ENCODE measurements at regions not wholly inside any gene's neighbourhood (a gene's known extent, or its start where the extent isn't known, plus 50 kb on each side); places are given as distances from the start of the nearest gene placed in this dataset.
"Not testable (repeated sequence)": the region's sequence is repeated elsewhere in the genome, so short reads cannot be mapped to it uniquely, and the experiment has no call there.

DNA sequence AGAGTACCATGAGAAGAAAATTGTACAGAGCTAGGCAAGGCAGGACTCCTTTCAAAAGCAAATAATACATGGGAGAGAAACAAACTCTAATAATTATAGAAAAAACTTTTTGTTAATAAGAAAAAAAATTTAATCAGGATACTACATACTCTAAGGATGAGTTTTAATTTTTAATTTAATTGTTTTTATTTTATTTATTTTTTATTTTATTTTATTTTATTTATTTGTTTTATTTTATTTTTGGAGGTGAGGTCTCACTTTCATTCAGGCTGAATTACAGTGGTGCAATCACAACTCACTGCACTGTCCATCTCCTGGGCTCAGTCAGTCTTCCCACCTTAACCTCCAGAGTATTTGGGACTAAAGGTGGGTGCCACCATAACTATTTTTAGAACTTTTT lies 1347.2 kb downstream of the NLGN4Y start:
- ATAC-seq, result no peak

DNA sequence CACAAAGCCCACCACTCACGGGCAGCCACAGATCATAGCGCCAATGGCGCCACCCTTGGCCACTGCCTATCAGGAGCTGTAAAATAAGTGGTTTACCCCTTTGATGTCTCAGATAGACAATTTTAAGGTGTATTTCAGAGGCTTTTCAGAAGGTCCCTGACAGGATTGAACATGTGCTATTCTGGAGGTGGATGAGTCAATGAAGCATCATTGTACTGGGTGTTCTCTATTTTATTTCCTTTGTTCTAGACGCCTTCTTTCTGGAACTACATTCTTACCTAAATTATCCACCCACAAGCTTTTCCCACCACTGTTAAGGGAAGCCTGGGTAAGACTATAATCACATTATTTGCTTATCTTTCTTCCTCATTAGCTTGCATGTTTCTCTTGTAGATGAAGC lies 1351.6 kb downstream of the NLGN4Y start:
- H3K36me3 ChIP-seq; H3K4me1 ChIP-seq; H3K27ac ChIP-seq; H3K27me3 ChIP-seq; H3K9me3 ChIP-seq; ATAC-seq; intact Hi-C loops (cut with DNase I); H3K4me3 ChIP-seq; DNase-seq: not testable (repeated sequence)
- WGBS (ENCODE audit: insufficient coverage, low coverage, low lambda C conversion rate, missing lambda C conversion rate), result no CpG with 5 or more reads among the region's 4 CpGs

More for the DNA sequence above, 1347.2 kb downstream of the NLGN4Y start:
- Histone ChIP-seq H3K4me1 (no peaks in the 10 kb centered on the region), H3K9me3 (no peaks in the 10 kb centered on the region), H3K36me3 (no peaks in the 10 kb centered on the region), H3K27me3 (no peaks in the 10 kb centered on the region), H3K27ac (no peak overlapping the region), H3K4me3 (no peak overlapping the region)
- TF ChIP-seq, protein P1, sequence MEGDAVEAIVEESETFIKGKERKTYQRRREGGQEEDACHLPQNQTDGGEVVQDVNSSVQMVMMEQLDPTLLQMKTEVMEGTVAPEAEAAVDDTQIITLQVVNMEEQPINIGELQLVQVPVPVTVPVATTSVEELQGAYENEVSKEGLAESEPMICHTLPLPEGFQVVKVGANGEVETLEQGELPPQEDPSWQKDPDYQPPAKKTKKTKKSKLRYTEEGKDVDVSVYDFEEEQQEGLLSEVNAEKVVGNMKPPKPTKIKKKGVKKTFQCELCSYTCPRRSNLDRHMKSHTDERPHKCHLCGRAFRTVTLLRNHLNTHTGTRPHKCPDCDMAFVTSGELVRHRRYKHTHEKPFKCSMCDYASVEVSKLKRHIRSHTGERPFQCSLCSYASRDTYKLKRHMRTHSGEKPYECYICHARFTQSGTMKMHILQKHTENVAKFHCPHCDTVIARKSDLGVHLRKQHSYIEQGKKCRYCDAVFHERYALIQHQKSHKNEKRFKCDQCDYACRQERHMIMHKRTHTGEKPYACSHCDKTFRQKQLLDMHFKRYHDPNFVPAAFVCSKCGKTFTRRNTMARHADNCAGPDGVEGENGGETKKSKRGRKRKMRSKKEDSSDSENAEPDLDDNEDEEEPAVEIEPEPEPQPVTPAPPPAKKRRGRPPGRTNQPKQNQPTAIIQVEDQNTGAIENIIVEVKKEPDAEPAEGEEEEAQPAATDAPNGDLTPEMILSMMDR (IDR thresholded peaks at IDR 0.05), result no peak
- TF ChIP-seq POLR2A (IDR thresholded peaks at IDR 0.05), result no peak
- no peak for DNase-seq
- intact Hi-C loops (cut with DNase I), result no loop called here

DNA sequence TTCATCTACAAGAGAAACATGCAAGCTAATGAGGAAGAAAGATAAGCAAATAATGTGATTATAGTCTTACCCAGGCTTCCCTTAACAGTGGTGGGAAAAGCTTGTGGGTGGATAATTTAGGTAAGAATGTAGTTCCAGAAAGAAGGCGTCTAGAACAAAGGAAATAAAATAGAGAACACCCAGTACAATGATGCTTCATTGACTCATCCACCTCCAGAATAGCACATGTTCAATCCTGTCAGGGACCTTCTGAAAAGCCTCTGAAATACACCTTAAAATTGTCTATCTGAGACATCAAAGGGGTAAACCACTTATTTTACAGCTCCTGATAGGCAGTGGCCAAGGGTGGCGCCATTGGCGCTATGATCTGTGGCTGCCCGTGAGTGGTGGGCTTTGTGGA lies 1379.2 kb downstream of the NLGN4Y start:
- H3K4me3 ChIP-seq; H3K9me3 ChIP-seq; H3K27ac ChIP-seq; ATAC-seq; H3K27me3 ChIP-seq; H3K4me1 ChIP-seq; intact Hi-C loops (cut with DNase I); DNase-seq; H3K36me3 ChIP-seq: not testable (repeated sequence)
- no CpG with 5 or more reads among the region's 4 CpGs for WGBS (ENCODE audit: insufficient coverage, low coverage, low lambda C conversion rate, missing lambda C conversion rate)

DNA sequence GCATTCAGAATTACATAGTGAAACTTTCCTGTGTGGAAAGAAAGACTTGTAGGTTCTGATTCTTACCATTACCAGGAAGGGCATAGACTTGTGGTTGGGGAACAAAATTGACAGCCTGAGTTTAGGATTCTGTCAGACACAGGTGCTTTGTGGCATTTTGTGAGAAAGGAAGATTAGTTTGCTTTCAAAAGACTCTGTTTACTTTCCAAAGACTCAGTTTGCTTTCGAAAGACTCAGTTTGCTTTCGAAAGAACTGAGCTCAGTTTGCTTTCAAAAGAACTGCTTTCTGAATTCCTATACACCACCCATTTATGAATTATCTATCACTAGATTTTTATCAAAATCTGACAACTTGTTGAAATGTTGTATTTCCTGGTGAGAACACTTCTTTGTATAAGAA lies 1381.2 kb downstream of the NLGN4Y start:
- Histone ChIP-seq H3K27me3 (no peaks in the 10 kb centered on the region), H3K36me3 (no peaks in the 10 kb centered on the region), H3K27ac (no peak overlapping the region), H3K4me3 (no peak overlapping the region), H3K4me1 (no peaks in the 10 kb centered on the region), H3K9me3 (no peaks in the 10 kb centered on the region)
- TF ChIP-seq, protein P1 (IDR thresholded peaks at IDR 0.05), result no peak
- TF ChIP-seq POLR2A (IDR thresholded peaks at IDR 0.05), result no peak
- DNase-seq (no peak), ATAC-seq (peak in 1 of 4 donors; percentile 58)
- WGBS (ENCODE audit: insufficient coverage, low coverage, low lambda C conversion rate, missing lambda C conversion rate), result no CpG with 5 or more reads among the region's 2 CpGs
- intact Hi-C loops (cut with DNase I), result no loop called here

DNA sequence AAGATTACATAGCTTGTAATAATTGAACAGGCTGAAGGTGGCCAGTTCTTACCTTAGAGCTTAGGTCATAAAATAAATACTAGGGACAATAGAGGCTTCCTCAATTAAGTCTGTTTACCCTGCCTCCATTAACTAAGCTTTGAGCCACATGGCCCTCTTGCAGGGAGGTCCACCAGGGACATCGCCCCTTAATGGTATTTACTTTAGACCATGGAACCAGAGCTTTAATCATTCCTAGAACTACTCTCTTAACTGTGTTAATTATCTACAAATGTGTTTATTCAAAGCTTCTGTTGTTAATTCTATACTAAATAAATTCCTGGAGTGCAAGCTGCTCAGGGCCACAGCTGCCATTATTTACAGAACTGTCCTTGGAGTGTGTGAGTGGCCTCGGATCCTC lies 1402.2 kb downstream of the NLGN4Y start:
- no peaks in the 10 kb centered on the region for H3K9me3 ChIP-seq
- WGBS (ENCODE audit: insufficient coverage, low coverage, low lambda C conversion rate, missing lambda C conversion rate), result no CpG with 5 or more reads among the region's 2 CpGs
- H3K4me1 ChIP-seq, result no peaks in the 10 kb centered on the region
- H3K27me3 ChIP-seq, result no peaks in the 10 kb centered on the region
- ATAC-seq, result no peak
- intact Hi-C loops (cut with DNase I), result no loop called here
- no peaks in the 10 kb centered on the region for H3K36me3 ChIP-seq
- DNase-seq, result no peak
- TF ChIP-seq, protein P1 (IDR thresholded peaks at IDR 0.05), result no peak
- TF ChIP-seq POLR2A (IDR thresholded peaks at IDR 0.05), result no peak
- no peak overlapping the region for H3K4me3 ChIP-seq
- no peak overlapping the region for H3K27ac ChIP-seq

DNA sequence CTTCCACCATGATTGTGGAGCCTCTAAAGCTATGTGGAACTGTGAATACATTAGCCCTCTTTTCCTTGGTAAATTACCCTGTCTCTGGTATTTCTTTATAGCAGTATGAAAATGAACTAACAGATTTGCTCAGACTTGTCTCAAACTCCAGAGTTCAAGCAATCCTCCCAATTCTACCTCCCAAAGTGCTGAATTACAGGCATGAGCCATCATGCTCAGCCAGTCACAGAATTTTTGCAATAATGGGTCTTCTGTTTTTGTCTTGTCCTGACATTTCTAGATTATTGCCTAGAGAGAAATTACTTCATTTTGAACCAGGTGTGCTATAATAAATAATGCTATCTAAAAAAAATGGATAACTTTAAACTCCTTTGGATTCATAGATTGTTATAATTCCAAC lies 1414.5 kb downstream of the NLGN4Y start:
- DNase-seq (no peak), ATAC-seq (no peak)
- Histone ChIP-seq H3K36me3 (no peaks in the 10 kb centered on the region), H3K27ac (no peak overlapping the region), H3K4me1 (no peaks in the 10 kb centered on the region), H3K27me3 (no peaks in the 10 kb centered on the region), H3K4me3 (no peak overlapping the region), H3K9me3 (no peaks in the 10 kb centered on the region)
- intact Hi-C loops (cut with DNase I), result no loop called here
- no peak for TF ChIP-seq POLR2A (IDR thresholded peaks at IDR 0.05)

Measured in right lobe of liver (tissue), 6 donors.